Fibroblast of the aortic adventitia (primary cell): ENCODE measurements at regions not wholly inside any gene's neighbourhood (a gene's known extent, or its start where the extent isn't known, plus 50 kb on each side); places are given as distances from the start of the nearest gene placed in this dataset.

ENCODE experiments used
- DNase-seq: peaks from one replicate; pipeline ENCODE4 v3.0.0-alpha.2; 2010; ENCODE audit warnings: low read depth
- H3K4me3 ChIP-seq: 2 replicates; pipeline ENCODE4 v1.5.1; 2011; ENCODE audit warnings: low read depth, mild to moderate bottlenecking, control low read depth, low read length, moderate library complexity
- CTCF ChIP-seq: IDR thresholded peaks from 2 replicates; pipeline ENCODE4 v1.5.1; 2011; ENCODE audit warnings: mild to moderate bottlenecking, low read length, control low read depth, inconsistent platforms; ENCODE audit not compliant: insufficient read depth

GRCh38 chr16:13569986-13570385 lies 350.0 kb upstream of the ERCC4 start:
- no peak for TF ChIP-seq CTCF
- no peak for DNase-seq
- H3K4me3 ChIP-seq = no peak overlapping the region

GRCh38 chr16:13571036-13571435 lies 348.9 kb upstream of the ERCC4 start:
- no peak for DNase-seq
- H3K4me3 ChIP-seq = no peak overlapping the region
- TF ChIP-seq CTCF = no peak

- no peak for TF ChIP-seq CTCF
- DNase-seq = no peak
- no peak overlapping the region for H3K4me3 ChIP-seq
These were observed 346.1 kb upstream of the ERCC4 start for GRCh38 chr16:13573903-13574302.

- no peak overlapping the region for H3K4me3 ChIP-seq
- DNase-seq = no peak
- TF ChIP-seq CTCF = no peak
These were observed 333.9 kb upstream of the ERCC4 start for GRCh38 chr16:13586051-13586450.

GRCh38 chr16:13587181-13587580 lies 332.8 kb upstream of the ERCC4 start:
- no peak for TF ChIP-seq CTCF
- no peak overlapping the region for H3K4me3 ChIP-seq
- no peak for DNase-seq

GRCh38 chr16:13594823-13595222 lies 325.1 kb upstream of the ERCC4 start:
- no peak for DNase-seq
- no peak overlapping the region for H3K4me3 ChIP-seq
- TF ChIP-seq CTCF = no peak

GRCh38 chr16:13606804-13607203 lies 313.1 kb upstream of the ERCC4 start:
- H3K4me3 ChIP-seq = no peak overlapping the region
- DNase-seq = no peak
- no peak for TF ChIP-seq CTCF
